ENCODE measurements at regions not wholly inside any gene's neighbourhood (a gene's known extent, or its start where the extent isn't known, plus 50 kb on each side); places are given as distances from the start of the nearest gene placed in this dataset.

- no peak for DNase-seq (ENCODE audit: low read depth)
- no peak overlapping the region for H3K4me3 ChIP-seq (ENCODE audit: low read length)
- TF ChIP-seq, protein P1, sequence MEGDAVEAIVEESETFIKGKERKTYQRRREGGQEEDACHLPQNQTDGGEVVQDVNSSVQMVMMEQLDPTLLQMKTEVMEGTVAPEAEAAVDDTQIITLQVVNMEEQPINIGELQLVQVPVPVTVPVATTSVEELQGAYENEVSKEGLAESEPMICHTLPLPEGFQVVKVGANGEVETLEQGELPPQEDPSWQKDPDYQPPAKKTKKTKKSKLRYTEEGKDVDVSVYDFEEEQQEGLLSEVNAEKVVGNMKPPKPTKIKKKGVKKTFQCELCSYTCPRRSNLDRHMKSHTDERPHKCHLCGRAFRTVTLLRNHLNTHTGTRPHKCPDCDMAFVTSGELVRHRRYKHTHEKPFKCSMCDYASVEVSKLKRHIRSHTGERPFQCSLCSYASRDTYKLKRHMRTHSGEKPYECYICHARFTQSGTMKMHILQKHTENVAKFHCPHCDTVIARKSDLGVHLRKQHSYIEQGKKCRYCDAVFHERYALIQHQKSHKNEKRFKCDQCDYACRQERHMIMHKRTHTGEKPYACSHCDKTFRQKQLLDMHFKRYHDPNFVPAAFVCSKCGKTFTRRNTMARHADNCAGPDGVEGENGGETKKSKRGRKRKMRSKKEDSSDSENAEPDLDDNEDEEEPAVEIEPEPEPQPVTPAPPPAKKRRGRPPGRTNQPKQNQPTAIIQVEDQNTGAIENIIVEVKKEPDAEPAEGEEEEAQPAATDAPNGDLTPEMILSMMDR (IDR thresholded peaks at IDR 0.05; ENCODE audit: insufficient read depth, low read depth, low read length, missing control alignments): no peak
Observed at GRCh38 chr6:2388554-2389324, 143.3 kb upstream of the GMDS start.

DNA sequence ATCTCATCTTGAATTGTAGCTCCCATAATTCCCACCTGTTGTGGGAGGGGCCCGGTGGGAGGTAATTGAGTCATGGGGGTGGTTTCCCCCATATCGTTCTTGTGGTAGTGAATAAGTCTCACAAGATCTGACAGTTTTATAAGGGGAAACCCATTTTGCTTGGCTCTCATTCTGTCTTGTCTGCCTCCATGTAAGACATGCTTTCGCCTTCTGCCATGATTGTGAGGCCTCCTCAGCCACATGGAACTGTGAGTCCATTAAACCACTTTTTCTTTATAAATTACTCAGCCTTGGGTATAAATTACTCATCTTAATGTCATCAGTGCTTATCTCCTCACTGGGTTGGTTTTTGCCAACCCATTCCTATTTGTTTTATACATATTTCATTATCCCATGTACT, 142.0 kb upstream of the GMDS start:
- no peak overlapping the region for H3K4me3 ChIP-seq (ENCODE audit: low read length)
- TF ChIP-seq, protein P1 (IDR thresholded peaks at IDR 0.05; ENCODE audit: insufficient read depth, low read depth, low read length, missing control alignments): no peak
- no peak for DNase-seq (ENCODE audit: low read depth)

DNA sequence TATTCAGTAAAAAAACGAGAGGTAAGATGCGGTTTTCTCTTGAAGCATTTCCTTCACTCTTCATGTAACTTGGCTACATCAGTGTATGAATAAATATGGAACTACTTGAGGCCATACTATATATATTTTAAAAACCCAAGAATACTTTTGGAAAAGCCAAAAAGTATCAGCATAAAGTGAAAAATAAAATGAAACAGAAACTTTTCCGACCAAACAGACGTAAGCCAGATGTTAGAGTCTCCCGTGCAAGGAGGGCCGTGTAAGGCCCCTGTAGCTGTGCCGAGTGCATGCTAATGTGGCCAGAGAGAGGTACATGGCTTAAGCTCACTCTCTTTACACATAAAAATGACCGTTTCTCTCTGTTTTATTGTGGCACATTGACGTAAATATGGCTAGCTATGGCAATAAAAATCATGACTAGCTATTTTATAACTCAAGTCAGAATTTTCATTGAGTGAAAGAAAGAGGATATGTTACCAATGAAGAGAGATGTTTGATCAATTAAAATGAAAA, 140.1 kb upstream of the GMDS start:
- TF ChIP-seq, protein P1 (IDR thresholded peaks at IDR 0.05; ENCODE audit: insufficient read depth, low read depth, low read length, missing control alignments): no peak
- no peak for DNase-seq (ENCODE audit: low read depth)
- no peak overlapping the region for H3K4me3 ChIP-seq (ENCODE audit: low read length)

- no peak overlapping the region for H3K4me3 ChIP-seq (ENCODE audit: low read length)
- DNase-seq (ENCODE audit: low read depth): no peak
- TF ChIP-seq, protein P1 (IDR thresholded peaks at IDR 0.05; ENCODE audit: insufficient read depth, low read depth, low read length, missing control alignments): no peak
Observed at GRCh38 chr6:2384528-2384927, 139.1 kb upstream of the GMDS start.

GRCh38 chr6:2381872-2382661, 136.7 kb upstream of the GMDS start:
- no peak for DNase-seq (ENCODE audit: low read depth)
- TF ChIP-seq, protein P1 (IDR thresholded peaks at IDR 0.05; ENCODE audit: insufficient read depth, low read depth, low read length, missing control alignments): no peak
- no peak overlapping the region for H3K4me3 ChIP-seq (ENCODE audit: low read length)

GRCh38 chr6:2378891-2379652, 133.7 kb upstream of the GMDS start:
- peak; percentile 83 for DNase-seq (ENCODE audit: low read depth)
- no peak overlapping the region for H3K4me3 ChIP-seq (ENCODE audit: low read length)
- TF ChIP-seq, protein P1 (IDR thresholded peaks at IDR 0.05; ENCODE audit: insufficient read depth, low read depth, low read length, missing control alignments): no peak

Data from epithelial cell of esophagus (primary cell).